ENCODE measurements at regions not wholly inside any gene's neighbourhood (a gene's known extent, or its start where the extent isn't known, plus 50 kb on each side); places are given as distances from the start of the nearest gene placed in this dataset.

DNA sequence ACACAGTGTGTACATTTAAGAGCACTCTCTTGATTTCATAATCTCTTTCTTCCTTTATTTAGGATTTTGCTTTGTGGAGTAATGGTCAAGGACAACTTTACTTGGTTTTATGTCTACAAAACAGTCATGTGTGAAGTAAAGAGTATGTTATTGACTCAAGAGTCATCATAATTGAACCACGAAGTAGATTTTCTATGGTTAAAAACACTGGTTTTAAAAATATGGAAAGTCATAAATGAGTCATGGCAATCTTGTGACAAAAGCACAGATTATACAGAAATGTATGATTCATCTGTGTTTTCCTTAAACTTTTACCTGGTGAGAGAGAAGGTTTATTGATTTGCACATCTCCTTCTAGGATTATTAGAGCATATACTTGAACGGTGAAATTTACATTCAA is 969.7 kb downstream of the GATA3 start:
- FAIRE-seq (no peak), DNase-seq (no peak), ATAC-seq (no peak)
- H3K27me3 ChIP-seq: peaks cover 0 to 5% (median 0%) of the 10 kb centered on the region in 4 donors
- H3K9me3 ChIP-seq: no peaks in the 10 kb centered on the region
- intact Hi-C loops (cut with DNase I): no loop called here
- H3K27ac ChIP-seq: no peak overlapping the region
- WGBS, 2 donors: 41 to 48% methylated on average over 2 of the region's 2 CpGs
- H3K4me1 ChIP-seq: no peaks in the 10 kb centered on the region
- H3K4me3 ChIP-seq: no peak overlapping the region
- TF ChIP-seq, protein P1, sequence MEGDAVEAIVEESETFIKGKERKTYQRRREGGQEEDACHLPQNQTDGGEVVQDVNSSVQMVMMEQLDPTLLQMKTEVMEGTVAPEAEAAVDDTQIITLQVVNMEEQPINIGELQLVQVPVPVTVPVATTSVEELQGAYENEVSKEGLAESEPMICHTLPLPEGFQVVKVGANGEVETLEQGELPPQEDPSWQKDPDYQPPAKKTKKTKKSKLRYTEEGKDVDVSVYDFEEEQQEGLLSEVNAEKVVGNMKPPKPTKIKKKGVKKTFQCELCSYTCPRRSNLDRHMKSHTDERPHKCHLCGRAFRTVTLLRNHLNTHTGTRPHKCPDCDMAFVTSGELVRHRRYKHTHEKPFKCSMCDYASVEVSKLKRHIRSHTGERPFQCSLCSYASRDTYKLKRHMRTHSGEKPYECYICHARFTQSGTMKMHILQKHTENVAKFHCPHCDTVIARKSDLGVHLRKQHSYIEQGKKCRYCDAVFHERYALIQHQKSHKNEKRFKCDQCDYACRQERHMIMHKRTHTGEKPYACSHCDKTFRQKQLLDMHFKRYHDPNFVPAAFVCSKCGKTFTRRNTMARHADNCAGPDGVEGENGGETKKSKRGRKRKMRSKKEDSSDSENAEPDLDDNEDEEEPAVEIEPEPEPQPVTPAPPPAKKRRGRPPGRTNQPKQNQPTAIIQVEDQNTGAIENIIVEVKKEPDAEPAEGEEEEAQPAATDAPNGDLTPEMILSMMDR (IDR thresholded peaks at IDR 0.05): no peak
- H3K36me3 ChIP-seq: no peaks in the 10 kb centered on the region

DNA sequence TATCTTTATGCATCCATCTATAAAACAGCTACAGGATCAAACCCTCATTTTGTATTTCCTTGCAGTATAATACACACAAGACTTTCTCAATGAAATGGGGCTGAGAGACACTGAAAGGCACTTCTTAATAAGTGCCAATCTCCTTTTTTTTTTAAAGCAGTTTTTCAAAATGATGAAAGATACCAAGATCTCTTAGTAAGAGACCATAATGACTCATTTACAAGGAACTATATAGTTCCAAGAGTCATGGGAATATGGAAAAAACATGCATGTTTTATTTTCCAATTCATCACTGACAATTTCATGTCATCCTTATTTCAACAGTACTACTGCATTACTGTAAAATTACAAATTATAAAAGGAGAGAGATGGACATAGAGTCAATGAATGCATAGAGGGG is 973.7 kb downstream of the GATA3 start:
- Histone ChIP-seq H3K27ac (no peak overlapping the region), H3K36me3 (no peaks in the 10 kb centered on the region), H3K27me3 (peaks cover 0 to 9% (median 0%) of the 10 kb centered on the region in 4 donors), H3K4me1 (no peaks in the 10 kb centered on the region), H3K4me3 (no peak overlapping the region), H3K9me3 (no peaks in the 10 kb centered on the region)
- intact Hi-C loops (cut with DNase I): no loop called here
- FAIRE-seq: no peak
- no peak for ATAC-seq
- TF ChIP-seq, protein P1 (IDR thresholded peaks at IDR 0.05): no peak
- no peak for DNase-seq

DNA sequence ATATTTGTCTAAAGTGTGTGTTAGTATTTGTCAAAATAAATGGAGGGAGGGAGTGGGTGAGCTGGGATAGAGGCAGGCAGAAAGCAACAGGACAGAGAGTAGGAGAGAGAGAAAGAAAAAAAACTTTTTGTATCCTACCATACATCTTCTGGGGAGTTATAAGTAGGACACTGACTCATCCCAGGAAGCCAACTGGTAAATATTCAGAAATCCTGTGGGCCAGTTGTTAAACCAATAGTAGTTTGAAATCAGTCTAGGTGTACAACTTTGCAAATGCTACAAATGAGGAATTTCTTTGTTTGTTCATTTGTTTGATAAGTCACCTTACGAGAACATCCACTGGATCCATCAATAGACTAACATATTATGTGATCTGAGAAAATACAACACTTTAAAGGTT is 980.9 kb downstream of the GATA3 start:
- Histone ChIP-seq H3K36me3 (no peaks in the 10 kb centered on the region), H3K27ac (no peak overlapping the region), H3K9me3 (no peaks in the 10 kb centered on the region), H3K27me3 (no peaks in the 10 kb centered on the region), H3K4me1 (no peaks in the 10 kb centered on the region), H3K4me3 (no peak overlapping the region)
- intact Hi-C loops (cut with DNase I): no loop called here
- WGBS, 2 donors: 38 to 51% methylated on average over 1 of the region's 1 CpG
- DNase-seq (no peak), FAIRE-seq (no peak), ATAC-seq (no peak)
- TF ChIP-seq, protein P1 (IDR thresholded peaks at IDR 0.05): no peak

DNA sequence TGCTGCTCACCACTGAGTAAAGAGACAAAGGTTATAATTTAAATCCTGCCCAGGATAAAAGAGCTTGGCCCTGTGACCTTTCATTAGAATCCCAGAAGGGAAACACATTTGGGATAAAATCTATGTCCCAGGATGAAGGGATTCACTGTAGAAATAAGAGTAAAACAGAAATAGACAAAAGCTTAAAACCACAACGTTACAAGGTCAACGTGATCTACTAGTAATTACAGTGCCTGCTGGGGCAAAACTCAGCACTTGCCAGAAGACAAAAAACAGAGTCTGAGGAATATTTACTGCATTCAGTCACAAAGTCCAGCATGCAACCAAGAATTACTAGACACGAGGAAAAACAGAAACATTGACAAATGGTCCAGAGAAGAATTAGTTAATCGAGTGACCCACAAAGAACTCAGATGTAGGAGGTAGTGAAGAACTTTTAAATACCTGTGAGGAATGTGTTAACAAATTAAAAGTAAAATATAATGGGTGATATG is 982.3 kb downstream of the GATA3 start:
- Histone ChIP-seq H3K9me3 (no peaks in the 10 kb centered on the region), H3K4me3 (no peak overlapping the region), H3K36me3 (no peaks in the 10 kb centered on the region), H3K27me3 (no peaks in the 10 kb centered on the region), H3K27ac (no peak overlapping the region), H3K4me1 (no peaks in the 10 kb centered on the region)
- DNase-seq: no peak
- 42 to 48% methylated on average over 4 of the region's 4 CpGs for WGBS, 2 donors
- FAIRE-seq: no peak
- ATAC-seq: no peak
- TF ChIP-seq, protein P1 (IDR thresholded peaks at IDR 0.05): no peak
- intact Hi-C loops (cut with DNase I): no loop called here

DNA sequence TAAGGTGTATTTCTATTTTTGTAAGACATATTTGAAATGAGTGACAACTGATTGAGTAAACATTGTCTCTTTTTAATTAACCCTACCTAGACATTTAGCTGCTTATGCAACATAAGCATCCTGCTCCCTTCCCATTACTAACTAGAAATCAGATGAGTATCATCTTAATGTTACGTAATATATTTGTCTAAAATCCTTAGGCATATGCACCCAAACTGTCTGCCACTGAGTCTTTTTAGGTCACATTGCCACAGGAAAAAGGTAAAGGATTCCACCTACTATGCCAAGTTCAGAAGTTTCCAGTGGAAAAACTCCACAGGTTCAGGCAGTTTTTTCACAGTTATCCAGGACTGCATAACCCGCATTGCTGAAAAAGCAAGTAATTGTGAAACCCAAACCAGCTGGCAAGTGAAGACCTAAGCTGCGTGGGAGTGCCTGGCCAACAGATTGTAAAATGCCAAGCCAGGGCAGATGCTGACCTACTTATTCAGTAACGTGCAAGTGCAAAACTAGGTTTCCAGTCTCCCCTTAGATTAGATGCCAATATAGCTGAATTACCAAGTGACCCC is 983.7 kb downstream of the GATA3 start:
- ATAC-seq (no peak), FAIRE-seq (no peak), DNase-seq (no peak)
- intact Hi-C loops (cut with DNase I): no loop called here
- TF ChIP-seq, protein P1 (IDR thresholded peaks at IDR 0.05): no peak
- WGBS, 2 donors: 66 to 81% methylated on average over 4 of the region's 4 CpGs
- no peak overlapping the region for H3K27ac ChIP-seq
- no peaks in the 10 kb centered on the region for H3K9me3 ChIP-seq
- H3K4me1 ChIP-seq: no peaks in the 10 kb centered on the region
- no peak overlapping the region for H3K4me3 ChIP-seq
- H3K27me3 ChIP-seq: no peaks in the 10 kb centered on the region
- no peaks in the 10 kb centered on the region for H3K36me3 ChIP-seq
